ENCODE measurements at regions not wholly inside any gene's neighbourhood (a gene's known extent, or its start where the extent isn't known, plus 50 kb on each side); places are given as distances from the start of the nearest gene placed in this dataset.

DNA sequence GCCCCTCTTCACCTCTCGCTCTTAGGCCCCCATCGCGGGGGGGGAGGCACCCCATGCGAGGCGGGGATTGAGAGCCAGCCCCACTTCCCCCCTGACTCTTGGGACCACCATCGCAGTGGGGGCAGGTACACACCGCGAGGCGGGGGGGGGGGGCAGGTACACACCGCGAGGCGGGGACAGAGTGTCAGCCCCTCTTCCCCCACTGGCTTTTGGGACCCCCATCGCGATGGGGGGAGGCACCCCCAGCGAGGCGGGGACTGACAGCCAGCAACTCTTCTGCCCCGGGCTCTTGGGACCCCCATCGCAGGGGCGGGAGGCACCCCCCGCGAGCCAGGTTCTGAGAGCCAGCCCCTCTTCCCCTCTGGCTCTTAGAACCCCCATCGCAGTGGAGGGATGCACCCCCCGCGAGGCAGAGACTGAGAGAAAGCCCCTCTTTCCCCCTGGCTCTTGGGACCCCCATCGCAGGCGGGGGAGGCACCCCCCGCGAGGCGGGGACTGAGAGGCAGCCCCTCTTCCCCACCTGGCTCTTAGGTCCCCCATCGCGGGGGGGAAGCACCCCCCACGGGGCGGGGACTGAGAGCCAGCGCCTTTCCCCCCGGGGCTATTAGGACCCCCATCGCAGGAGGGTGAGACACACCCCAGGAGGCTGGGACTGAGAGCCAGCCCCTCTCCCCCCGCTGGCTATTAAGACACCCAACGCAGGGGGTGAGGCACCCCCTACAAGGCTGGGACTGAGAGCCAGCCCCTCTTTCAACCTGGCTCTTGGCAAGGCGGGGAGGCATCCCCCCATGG lies 196.5 kb upstream of the PZP start:
- TF ChIP-seq, protein P1, sequence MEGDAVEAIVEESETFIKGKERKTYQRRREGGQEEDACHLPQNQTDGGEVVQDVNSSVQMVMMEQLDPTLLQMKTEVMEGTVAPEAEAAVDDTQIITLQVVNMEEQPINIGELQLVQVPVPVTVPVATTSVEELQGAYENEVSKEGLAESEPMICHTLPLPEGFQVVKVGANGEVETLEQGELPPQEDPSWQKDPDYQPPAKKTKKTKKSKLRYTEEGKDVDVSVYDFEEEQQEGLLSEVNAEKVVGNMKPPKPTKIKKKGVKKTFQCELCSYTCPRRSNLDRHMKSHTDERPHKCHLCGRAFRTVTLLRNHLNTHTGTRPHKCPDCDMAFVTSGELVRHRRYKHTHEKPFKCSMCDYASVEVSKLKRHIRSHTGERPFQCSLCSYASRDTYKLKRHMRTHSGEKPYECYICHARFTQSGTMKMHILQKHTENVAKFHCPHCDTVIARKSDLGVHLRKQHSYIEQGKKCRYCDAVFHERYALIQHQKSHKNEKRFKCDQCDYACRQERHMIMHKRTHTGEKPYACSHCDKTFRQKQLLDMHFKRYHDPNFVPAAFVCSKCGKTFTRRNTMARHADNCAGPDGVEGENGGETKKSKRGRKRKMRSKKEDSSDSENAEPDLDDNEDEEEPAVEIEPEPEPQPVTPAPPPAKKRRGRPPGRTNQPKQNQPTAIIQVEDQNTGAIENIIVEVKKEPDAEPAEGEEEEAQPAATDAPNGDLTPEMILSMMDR (IDR thresholded peaks at IDR 0.05), result no peak
- no peak for TF ChIP-seq FOXM1 (IDR thresholded peaks at IDR 0.05; ENCODE audit: low read depth)
- TF ChIP-seq MXI1 (IDR thresholded peaks at IDR 0.05; ENCODE audit: low read depth, low read length), result no peak
- no peak for TF ChIP-seq EP300 (IDR thresholded peaks at IDR 0.05; ENCODE audit: borderline replicate concordance in 1 of 2, low read depth in 1 of 2, low read length in 1 of 2)
- TF ChIP-seq GATA2 (CRISPR knock-in tag; IDR thresholded peaks at IDR 0.05), result no peak
- TF ChIP-seq RCOR1 (IDR thresholded peaks at IDR 0.05; ENCODE audit: low read length), result no peak
- TF ChIP-seq YY1 (IDR thresholded peaks at IDR 0.05; ENCODE audit: low read depth), result no peak
